H9 (cell line): ENCODE measurements at regions not wholly inside any gene's neighbourhood (a gene's known extent, or its start where the extent isn't known, plus 50 kb on each side); places are given as distances from the start of the nearest gene placed in this dataset.

Source experiments
- DNase-seq: peaks from one replicate; pipeline ENCODE4 v3.0.0-alpha.2; 2017
- H2AFZ ChIP-seq: one replicate; pipeline ENCODE4 v1.6.1; 2013; ENCODE audit warnings: mild to moderate bottlenecking, low read length, control low read depth, moderate library complexity
- H2AK5ac ChIP-seq: 2 replicates; pipeline ENCODE4 v1.6.1; 2013; ENCODE audit warnings: low read length, control low read depth, mixed read lengths; ENCODE audit not compliant: insufficient read length
- H2BK120ac ChIP-seq: one replicate; pipeline ENCODE4 v1.6.1; 2013; ENCODE audit warnings: low read depth, mild to moderate bottlenecking, low read length, control low read depth, inconsistent platforms; ENCODE audit not compliant: poor library complexity, severe bottlenecking
- H2BK12ac ChIP-seq: 2 replicates; pipeline ENCODE4 v1.6.1; 2013; ENCODE audit warnings: low read length, control low read depth, mixed read lengths, low read depth; ENCODE audit not compliant: insufficient read length
- H2BK15ac ChIP-seq: 2 replicates; pipeline ENCODE4 v1.6.1; 2013; ENCODE audit warnings: low read depth, low read length, control low read depth
- H2BK20ac ChIP-seq: one replicate; pipeline ENCODE4 v1.6.1; 2013; ENCODE audit warnings: low read depth, mild to moderate bottlenecking, low read length, control low read depth, inconsistent platforms; ENCODE audit not compliant: poor library complexity, severe bottlenecking
- H2BK5ac ChIP-seq: 2 replicates; pipeline ENCODE4 v1.6.1; 2013; ENCODE audit warnings: low read length, control low read depth, mixed read lengths; ENCODE audit not compliant: insufficient read length
- H3K14ac ChIP-seq: 2 replicates; pipeline ENCODE4 v1.6.1; 2013; ENCODE audit warnings: low read length, control low read depth; ENCODE audit not compliant: insufficient read depth
- H3K18ac ChIP-seq: 2 replicates; pipeline ENCODE4 v1.6.1; 2013; ENCODE audit warnings: low read depth, mild to moderate bottlenecking, mixed read lengths, low read length, control low read depth; ENCODE audit not compliant: insufficient read length
- H3K23ac ChIP-seq: 2 replicates; pipeline ENCODE4 v1.6.1; 2013; ENCODE audit warnings: low read length, control low read depth, mixed read lengths, low read depth; ENCODE audit not compliant: insufficient read length
- H3K23me2 ChIP-seq: 2 replicates; pipeline ENCODE4 v1.6.1; 2013; ENCODE audit warnings: low read depth, mild to moderate bottlenecking, mixed read lengths, low read length, control low read depth; ENCODE audit not compliant: insufficient read length, poor library complexity, severe bottlenecking
- H3K27ac ChIP-seq: 2 replicates; pipeline ENCODE4 v1.5.1; 2013; ENCODE audit warnings: low read length, control low read depth, mixed read lengths, low read depth; ENCODE audit not compliant: insufficient read length
- H3K27me3 ChIP-seq: 2 replicates; pipeline ENCODE4 v1.6.1; 2013; ENCODE audit warnings: low read length, control low read depth, inconsistent platforms; ENCODE audit not compliant: insufficient read depth
- H3K4ac ChIP-seq: 2 replicates; pipeline ENCODE4 v1.6.1; 2013; ENCODE audit warnings: low read depth, mild to moderate bottlenecking, control low read depth, inconsistent platforms, low read length, moderate library complexity
- H3K4me1 ChIP-seq: 2 replicates; pipeline ENCODE4 v1.6.1; 2013; ENCODE audit warnings: low read length, control low read depth, inconsistent platforms; ENCODE audit not compliant: insufficient read depth
- H3K4me2 ChIP-seq: 2 replicates; pipeline ENCODE4 v1.6.1; 2013; ENCODE audit warnings: low read length, control low read depth, mixed read lengths; ENCODE audit not compliant: insufficient read length, insufficient read depth
- H3K56ac ChIP-seq: 2 replicates; pipeline ENCODE4 v1.6.1; 2013; ENCODE audit warnings: low read depth, mild to moderate bottlenecking, mixed read lengths, low read length, control low read depth; ENCODE audit not compliant: insufficient read length
- H3K79me1 ChIP-seq: 2 replicates; pipeline ENCODE4 v1.6.1; 2013; ENCODE audit warnings: low read depth, mild to moderate bottlenecking, moderate library complexity, low read length, control low read depth, inconsistent platforms; ENCODE audit not compliant: insufficient read depth, poor library complexity, severe bottlenecking
- H3K79me2 ChIP-seq: 2 replicates; pipeline ENCODE4 v1.6.1; 2013; ENCODE audit warnings: low read length, control low read depth, inconsistent platforms; ENCODE audit not compliant: insufficient read depth
- H3K9ac ChIP-seq: 2 replicates; pipeline ENCODE4 v1.6.1; 2013; ENCODE audit warnings: low read length, control low read depth, mixed read lengths; ENCODE audit not compliant: insufficient read length; ENCODE audit errors: extremely low read depth
- H3K9me3 ChIP-seq: one replicate; pipeline ENCODE4 v1.6.1; 2013; ENCODE audit warnings: low read depth, low read length, inconsistent platforms; ENCODE audit not compliant: control insufficient read depth
- H3T11ph ChIP-seq: one replicate; pipeline ENCODE4 v1.6.1; 2013; ENCODE audit warnings: mild to moderate bottlenecking, low read length, control low read depth, inconsistent platforms
- H4K20me1 ChIP-seq: one replicate; pipeline ENCODE4 v1.6.1; 2013; ENCODE audit not compliant: control insufficient read depth, insufficient read length, insufficient read depth
- H4K5ac ChIP-seq: 2 replicates; pipeline ENCODE4 v1.6.1; 2013; ENCODE audit warnings: low read depth, mild to moderate bottlenecking, mixed read lengths, low read length, control low read depth; ENCODE audit not compliant: insufficient read length
- H4K8ac ChIP-seq: replicated peaks from 2 replicates; pipeline ENCODE4 v1.6.1; 2013; ENCODE audit warnings: low read length, control low read depth, mixed read lengths, low read depth; ENCODE audit not compliant: insufficient read length
- H4K91ac ChIP-seq: 2 replicates; pipeline ENCODE4 v1.6.1; 2013; ENCODE audit warnings: low read depth, mild to moderate bottlenecking, moderate library complexity, mixed read lengths, low read length, control low read depth; ENCODE audit not compliant: insufficient read length
- H3K27ac Mint-ChIP-seq, 3 experiments: 2 replicates in 2 of 3; 3 replicates in 1 of 3; pipeline ENCODE4 v1.8.0; 2020 to 2021; ENCODE audit warnings: mixed read lengths in 3 of 3, mild to moderate bottlenecking in 1 of 3, moderate library complexity in 1 of 3
- H3K27me3 Mint-ChIP-seq: 2 replicates; pipeline ENCODE4 v1.8.0; 2021; ENCODE audit warnings: low read depth, mild to moderate bottlenecking, moderate library complexity, mixed read lengths
- H3K36me3 Mint-ChIP-seq, 3 experiments: 2 replicates in 2 of 3; 3 replicates in 1 of 3; pipeline ENCODE4 v1.8.0; 2020 to 2021; ENCODE audit warnings: low read depth in 3 of 3, mixed read lengths in 3 of 3; ENCODE audit not compliant: insufficient read depth in 1 of 3
- H3K4me1 Mint-ChIP-seq, 2 experiments: 2 replicates each; pipeline ENCODE4 v1.8.0; 2020; ENCODE audit warnings: mixed read lengths in 2 of 2
- H3K4me3 Mint-ChIP-seq, 2 experiments: 2 replicates in 1 of 2; 3 replicates in 1 of 2; pipeline ENCODE4 v1.8.0; 2020 to 2021; ENCODE audit warnings: mild to moderate bottlenecking in 2 of 2, mixed read lengths in 2 of 2, moderate library complexity in 1 of 2
- H3K9me3 Mint-ChIP-seq, 2 experiments: 2 replicates in 1 of 2; 3 replicates in 1 of 2; pipeline ENCODE4 v1.8.0; 2020; ENCODE audit warnings: mild to moderate bottlenecking in 2 of 2, mixed read lengths in 2 of 2, moderate library complexity in 1 of 2
- WGBS: extraction: QIAGEN DNeasy Blood & Tissue Kit; methylation state at CpG from one replicate; pipeline ENCODE4 v1.1.7; 2013; ENCODE audit warnings: missing lambda C conversion rate, low lambda C conversion rate, mixed read lengths; ENCODE audit not compliant: insufficient read length; ENCODE audit errors: extremely low coverage; 5-methylcytosine and 5-hydroxymethylcytosine counted together
- TF ChIP-seq, protein P1 (sequence below): fragments of 200-600 bp; sonication (generic); conservative IDR thresholded peaks from 3 replicates; pipeline ENCODE4 v1.8.0; 2021; ENCODE audit warnings: antibody characterized with exemption, mild to moderate bottlenecking

DNA sequence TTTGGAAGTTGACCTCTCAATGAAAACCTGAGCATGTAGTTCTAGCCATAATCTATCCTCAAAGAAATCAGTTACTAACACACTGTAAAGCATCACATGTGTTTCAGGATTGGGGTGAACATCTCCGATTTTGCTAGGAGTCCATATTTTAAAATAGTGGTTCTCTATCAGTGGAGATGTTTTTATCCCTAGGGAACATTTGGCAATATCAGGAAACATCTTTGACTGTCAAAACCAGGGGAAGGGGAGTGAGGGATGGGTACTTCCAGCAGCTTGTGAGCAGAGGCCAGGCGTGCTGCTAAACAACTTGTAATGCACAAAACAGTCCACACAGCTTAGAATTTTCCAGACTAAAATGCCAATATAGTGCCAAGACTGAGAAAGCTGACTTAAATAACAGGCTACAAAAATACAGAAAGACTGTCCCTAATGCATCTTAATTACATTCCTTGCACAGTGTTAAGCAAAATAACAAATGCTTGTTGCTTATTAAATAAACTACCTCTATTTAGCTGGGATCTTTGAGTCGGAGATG, 120.9 kb downstream of the CRPPA start:
- Histone ChIP-seq H3K4ac (no peak overlapping the region), H3K79me1 (no peaks in the 10 kb centered on the region), H3K23me2 (no peaks in the 10 kb centered on the region), H2BK20ac (no peak overlapping the region), H3K14ac (no peak overlapping the region), H3K27ac (no peak overlapping the region), H3K4me1 (no peaks in the 10 kb centered on the region), H4K91ac (no peak overlapping the region), H3K4me2 (no peak overlapping the region), H3K56ac (no peak overlapping the region), H3K18ac (no peak overlapping the region), H3K9ac (no peak overlapping the region), H3K27me3 (no peaks in the 10 kb centered on the region), H3K23ac (no peak overlapping the region), H2AK5ac (no peak overlapping the region), H2BK5ac (no peak overlapping the region), H3K79me2 (no peaks in the 10 kb centered on the region), H4K5ac (no peak overlapping the region), H3T11ph (no peak overlapping the region), H4K8ac (no peak overlapping the region), H4K20me1 (no peaks in the 10 kb centered on the region), H2BK15ac (no peak overlapping the region), H2BK120ac (no peak overlapping the region), H2AFZ (no peak overlapping the region), H2BK12ac (no peak overlapping the region), H3K9me3 (no peaks in the 10 kb centered on the region)
- Mint-ChIP-seq H3K27ac (peak overlapping the region in 1 of 3 experiments; percentile 36; a peak in 1 of 7 replicates), H3K36me3 (no peaks in the 10 kb centered on the region), H3K9me3 (no peaks in the 10 kb centered on the region; a peak in 1 of 5 replicates), H3K27me3 (no peaks in the 10 kb centered on the region), H3K4me3 (no peak overlapping the region), H3K4me1 (no peaks in the 10 kb centered on the region)
- TF ChIP-seq, protein P1, sequence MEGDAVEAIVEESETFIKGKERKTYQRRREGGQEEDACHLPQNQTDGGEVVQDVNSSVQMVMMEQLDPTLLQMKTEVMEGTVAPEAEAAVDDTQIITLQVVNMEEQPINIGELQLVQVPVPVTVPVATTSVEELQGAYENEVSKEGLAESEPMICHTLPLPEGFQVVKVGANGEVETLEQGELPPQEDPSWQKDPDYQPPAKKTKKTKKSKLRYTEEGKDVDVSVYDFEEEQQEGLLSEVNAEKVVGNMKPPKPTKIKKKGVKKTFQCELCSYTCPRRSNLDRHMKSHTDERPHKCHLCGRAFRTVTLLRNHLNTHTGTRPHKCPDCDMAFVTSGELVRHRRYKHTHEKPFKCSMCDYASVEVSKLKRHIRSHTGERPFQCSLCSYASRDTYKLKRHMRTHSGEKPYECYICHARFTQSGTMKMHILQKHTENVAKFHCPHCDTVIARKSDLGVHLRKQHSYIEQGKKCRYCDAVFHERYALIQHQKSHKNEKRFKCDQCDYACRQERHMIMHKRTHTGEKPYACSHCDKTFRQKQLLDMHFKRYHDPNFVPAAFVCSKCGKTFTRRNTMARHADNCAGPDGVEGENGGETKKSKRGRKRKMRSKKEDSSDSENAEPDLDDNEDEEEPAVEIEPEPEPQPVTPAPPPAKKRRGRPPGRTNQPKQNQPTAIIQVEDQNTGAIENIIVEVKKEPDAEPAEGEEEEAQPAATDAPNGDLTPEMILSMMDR, result no peak
- no CpG with 5 or more reads among the region's 3 CpGs for WGBS
- no peak for DNase-seq
